Transverse colon (tissue), 3 donors: ENCODE measurements at regions not wholly inside any gene's neighbourhood (a gene's known extent, or its start where the extent isn't known, plus 50 kb on each side); places are given as distances from the start of the nearest gene placed in this dataset.

Experiments
- CTCF ChIP-seq, 5 experiments: fragments of 200-600 bp in 3 of 5; fragments of 450-650 bp in 2 of 5; sonication (generic) in 3 of 5; IDR thresholded peaks; 1 replicate in 2 of 5; 2 replicates in 3 of 5; pipeline ENCODE4 v1.5.1; 2016 to 2017; ENCODE audit warnings: antibody characterized with exemption in 5 of 5, inconsistent platforms in 3 of 5, mild to moderate bottlenecking in 2 of 5, moderate library complexity in 1 of 5
- EP300 ChIP-seq: sonication (generic); formaldehyde crosslinking; IDR thresholded peaks from one replicate; pipeline ENCODE4 v1.6.1; 2017; ENCODE audit warnings: antibody characterized with exemption, low read depth
- POLR2A ChIP-seq: fragments of 450-650 bp; IDR thresholded peaks from one replicate; pipeline ENCODE4 v1.6.1; 2016; ENCODE audit warnings: antibody characterized with exemption, mild to moderate bottlenecking, moderate library complexity

DNA sequence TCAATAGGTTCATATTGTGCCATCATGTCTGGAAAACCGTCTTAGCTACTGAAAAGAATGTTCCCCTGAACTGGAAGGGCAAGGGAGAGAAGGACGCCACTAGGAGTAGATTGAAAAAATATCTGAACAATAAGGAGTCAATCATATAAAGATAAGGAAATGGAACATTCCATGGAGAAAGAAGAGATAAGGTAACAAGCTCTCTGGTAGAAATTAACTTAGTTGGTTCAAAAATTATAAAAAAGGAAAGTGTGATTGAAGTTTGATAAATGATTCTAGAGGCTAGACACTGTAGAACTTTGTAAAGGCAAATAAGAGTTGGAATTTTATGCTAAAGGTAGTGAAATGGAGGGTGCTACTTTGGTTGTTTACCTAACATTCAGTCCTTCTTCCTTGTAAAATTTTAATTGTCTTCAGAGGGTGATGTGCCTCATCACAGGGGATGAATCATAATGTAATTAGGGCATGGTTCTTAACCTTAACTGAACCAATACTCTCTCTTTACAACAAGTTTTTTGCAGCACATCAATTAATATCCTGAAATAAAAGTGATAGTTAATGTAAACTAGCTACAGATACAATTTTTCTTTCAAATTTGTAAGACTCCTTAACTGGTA lies 135.5 kb downstream of the GPX5 start:
- TF ChIP-seq CTCF (IDR thresholded peaks at IDR 0.05), result no peak
- TF ChIP-seq EP300, result no peak
- TF ChIP-seq POLR2A, result no peak
